SHP77 (cell line): ENCODE measurements at regions not wholly inside any gene's neighbourhood (a gene's known extent, or its start where the extent isn't known, plus 50 kb on each side); places are given as distances from the start of the nearest gene placed in this dataset.

Source experiments
- DNase-seq, 2 experiments: peaks; one replicate each; lab custom pipeline; 2025; lab: John Stamatoyannopoulos, UW

GRCh38 chr17:5785867-5786509 is 201.7 kb upstream of the NLRP1 start:
- DNase-seq = no peak

GRCh38 chr17:5786510-5786875 is 202.2 kb upstream of the NLRP1 start:
- DNase-seq = no peak

DNA sequence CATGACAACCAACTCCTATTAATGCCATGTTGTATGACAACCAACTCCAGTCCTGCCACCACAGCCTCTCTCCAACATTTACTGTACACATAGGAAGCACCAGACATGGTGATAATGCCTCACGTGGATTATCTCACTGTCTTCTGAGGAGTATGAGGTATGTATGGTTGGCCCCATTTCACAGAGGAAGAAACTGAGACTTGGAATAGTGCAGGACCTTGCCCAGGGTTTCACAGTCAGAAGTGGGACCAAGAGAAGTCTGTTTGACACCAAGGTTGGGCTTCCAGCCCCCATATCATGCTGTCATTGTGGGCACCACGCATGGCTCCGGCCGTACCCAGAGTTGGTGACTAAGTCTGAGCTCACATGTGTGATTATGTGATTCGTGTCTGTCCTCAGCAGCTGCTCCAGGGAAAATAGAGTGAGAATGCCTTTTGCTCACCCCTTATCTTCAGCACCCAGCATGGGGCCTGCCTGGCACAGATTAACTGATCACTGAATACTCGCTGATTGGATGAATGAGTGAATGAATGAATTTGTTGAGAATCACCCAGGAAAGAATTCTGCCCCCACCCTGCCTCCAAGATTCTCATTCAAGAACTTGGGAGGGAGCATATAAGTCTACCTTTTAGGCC is 204.1 kb upstream of the NLRP1 start:
- DNase-seq = no peak

- DNase-seq = no peak
These were observed 205.2 kb upstream of the NLRP1 start for GRCh38 chr17:5789528-5789927.

- DNase-seq = no peak
These were observed 208.8 kb upstream of the NLRP1 start for GRCh38 chr17:5793157-5793556.

DNA sequence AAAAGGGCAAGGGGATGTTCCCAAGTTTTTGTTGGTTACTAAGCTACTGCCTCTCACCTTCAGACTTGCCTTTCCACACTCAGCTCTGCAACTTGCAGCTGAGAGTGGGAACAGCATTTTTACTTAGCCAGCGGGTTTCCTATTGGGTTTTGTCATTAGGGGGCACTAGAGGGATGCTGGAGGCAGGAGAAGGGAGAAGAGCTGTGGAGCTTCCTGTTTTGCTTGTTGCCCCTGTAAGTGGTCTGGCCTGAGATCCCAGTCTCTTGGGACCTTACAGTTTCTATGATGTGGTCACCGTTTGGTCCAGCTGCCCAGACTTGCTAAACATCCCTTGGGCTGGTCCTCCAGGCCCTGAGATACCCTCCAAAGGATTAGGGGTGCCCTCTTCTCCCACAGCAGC is 209.6 kb upstream of the NLRP1 start:
- peak in 1 of 2 experiments; percentile 4 for DNase-seq

DNA sequence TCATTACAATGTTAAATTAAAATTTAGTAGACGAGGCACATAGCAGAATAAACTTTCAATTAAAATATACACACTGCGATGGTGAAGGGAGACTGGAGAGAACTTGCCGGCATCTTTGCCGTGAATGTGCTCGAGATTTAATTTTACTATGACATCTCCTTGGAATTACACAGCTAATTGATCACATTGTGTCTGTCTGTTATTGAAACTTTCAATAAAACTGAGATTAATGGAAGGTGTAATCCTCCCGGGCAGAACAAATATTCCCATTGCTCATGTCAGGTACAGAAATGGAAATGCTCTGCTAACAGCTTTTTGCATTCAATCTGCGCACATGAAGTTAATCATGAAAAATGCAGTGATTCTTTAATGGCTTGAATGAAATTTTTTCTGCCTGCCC is 210.1 kb upstream of the NLRP1 start:
- DNase-seq = no peak

- DNase-seq = no peak
These were observed 210.7 kb upstream of the NLRP1 start for GRCh38 chr17:5794881-5795506.

DNA sequence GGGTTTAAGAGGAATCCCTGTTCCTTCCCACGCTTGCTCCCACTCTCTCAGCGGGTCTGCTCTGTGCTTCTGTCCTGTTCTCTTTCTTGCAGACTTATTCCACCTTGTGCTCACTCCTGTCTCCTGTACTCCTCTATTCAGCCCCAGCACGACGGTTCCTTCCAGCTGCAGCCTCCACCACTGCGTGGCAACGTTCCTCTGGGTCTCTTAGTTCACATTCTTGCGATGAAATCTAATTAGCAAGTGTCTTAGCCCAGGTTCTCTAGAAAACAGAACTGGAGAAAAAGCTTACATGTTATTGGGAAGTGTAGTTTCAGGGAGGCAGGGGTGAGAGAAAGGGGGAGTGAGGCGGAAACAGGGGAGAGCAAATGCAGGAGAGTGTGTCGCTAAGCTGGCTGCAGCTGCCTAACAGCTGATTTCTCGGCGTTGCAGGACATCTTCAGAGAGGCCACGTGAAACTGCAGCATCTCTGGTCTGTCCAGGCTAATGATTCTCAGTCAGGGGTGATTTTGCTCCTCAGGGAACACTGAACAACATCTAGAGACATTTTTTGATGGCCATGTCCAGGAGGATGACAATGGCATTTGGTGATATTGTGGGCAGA is 213.2 kb upstream of the NLRP1 start:
- no peak for DNase-seq

GRCh38 chr17:5798094-5798493 is 213.8 kb upstream of the NLRP1 start:
- DNase-seq = no peak

DNA sequence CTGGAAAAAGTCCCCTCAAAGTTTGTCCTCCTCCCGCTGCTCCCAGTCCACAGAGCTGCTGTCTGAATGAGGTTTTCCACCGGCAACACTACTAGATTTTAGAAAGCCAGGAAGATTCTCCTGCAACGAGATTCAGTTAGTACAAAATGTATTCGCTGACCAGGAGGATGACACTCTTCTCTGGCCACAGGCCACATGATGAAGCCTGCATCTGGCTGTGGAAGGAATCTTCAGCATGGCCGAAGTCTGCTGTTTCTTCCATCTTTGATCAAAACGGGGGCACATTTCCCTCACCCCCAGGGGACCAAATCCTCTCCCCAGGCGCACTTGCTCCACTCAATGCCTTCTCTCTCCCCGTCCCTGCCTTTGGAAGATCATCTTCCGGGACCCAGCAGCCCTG is 215.8 kb upstream of the NLRP1 start:
- DNase-seq = no peak

GRCh38 chr17:5800646-5801045 is 216.3 kb upstream of the NLRP1 start:
- no peak for DNase-seq

DNA sequence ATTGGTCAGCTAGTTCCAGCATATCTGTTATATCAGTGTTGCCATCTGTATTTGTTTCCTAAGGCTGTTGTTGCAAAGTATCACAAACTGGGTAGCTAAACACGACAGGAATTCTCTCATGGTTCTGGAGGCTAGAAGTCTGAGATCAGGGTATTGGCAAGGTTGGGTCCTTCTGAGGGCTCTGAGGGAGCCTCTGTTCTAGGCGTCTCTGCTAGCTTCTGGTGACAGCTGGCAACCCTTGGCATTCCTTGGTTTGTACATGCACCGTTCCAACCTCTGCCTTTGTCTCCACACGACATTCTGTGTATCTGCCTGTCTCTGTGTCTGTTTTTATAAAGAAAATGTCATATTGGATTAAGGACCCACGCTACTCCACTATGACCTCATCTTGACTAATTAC is 219.9 kb upstream of the NLRP1 start:
- DNase-seq = no peak

- DNase-seq = no peak
These were observed 224.7 kb upstream of the NLRP1 start for GRCh38 chr17:5809056-5809455.

DNA sequence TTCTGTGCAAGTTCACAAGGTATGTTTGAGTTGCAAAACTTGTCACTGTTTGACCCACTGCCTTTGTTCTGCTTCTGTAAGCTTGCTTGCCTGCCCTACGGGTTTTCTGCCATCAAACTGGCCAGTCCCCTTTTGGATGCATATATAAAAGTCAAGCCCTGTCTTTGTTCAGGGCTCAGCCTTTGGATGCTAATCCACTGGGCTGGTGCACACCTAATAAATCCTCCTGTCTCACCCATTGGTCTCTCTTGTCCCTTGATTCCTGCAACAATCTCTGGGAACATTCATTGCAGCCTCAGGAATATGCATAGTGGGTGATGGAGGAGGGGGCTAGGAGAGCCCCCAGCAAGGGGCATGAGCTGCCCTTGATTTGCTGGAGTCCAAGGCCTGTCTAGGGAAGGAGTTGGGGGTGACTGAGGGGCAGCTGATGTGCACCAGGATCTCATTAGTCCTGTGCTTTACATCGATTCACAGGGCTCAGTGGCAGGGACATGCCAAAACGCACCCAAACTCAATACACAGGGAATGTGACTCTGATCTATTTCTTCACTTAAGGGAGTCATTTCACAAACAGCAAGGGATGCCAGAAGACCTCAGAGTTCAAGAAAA is 225.4 kb upstream of the NLRP1 start:
- no peak for DNase-seq

- no peak for DNase-seq
These were observed 228.3 kb upstream of the NLRP1 start for GRCh38 chr17:5812590-5812989.

- DNase-seq = no peak
These were observed 229.0 kb upstream of the NLRP1 start for GRCh38 chr17:5813357-5813756.

- no peak for DNase-seq
These were observed 231.1 kb upstream of the NLRP1 start for GRCh38 chr17:5815396-5815795.

DNA sequence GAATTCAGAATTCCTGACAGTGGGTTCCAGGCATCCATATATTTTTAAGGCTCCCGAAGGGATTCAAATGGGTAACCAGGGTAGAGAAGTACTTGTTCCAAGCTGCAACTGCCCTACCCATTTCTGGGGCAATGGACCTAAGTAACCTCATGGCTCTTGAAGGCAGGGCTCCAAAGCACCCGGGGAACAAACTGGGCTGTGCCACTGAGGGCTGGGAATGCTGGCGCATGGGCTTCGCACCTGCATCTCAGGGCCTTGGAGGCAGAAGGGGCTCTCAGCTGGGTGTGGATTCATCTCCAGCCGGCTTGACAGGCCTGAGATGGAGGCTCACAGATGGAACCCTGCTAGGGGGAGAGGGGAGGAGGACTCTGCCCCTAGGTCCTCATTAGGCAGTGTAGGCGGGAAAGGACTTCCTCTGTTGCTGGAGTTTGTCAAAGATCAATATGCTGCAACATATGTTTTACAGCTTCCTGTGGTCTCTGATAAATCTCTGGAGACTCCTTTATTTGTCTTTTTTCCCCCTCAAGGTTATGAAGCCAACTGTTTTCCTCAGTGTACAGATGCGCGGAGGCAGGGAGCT is 232.3 kb upstream of the NLRP1 start:
- no peak for DNase-seq

DNA sequence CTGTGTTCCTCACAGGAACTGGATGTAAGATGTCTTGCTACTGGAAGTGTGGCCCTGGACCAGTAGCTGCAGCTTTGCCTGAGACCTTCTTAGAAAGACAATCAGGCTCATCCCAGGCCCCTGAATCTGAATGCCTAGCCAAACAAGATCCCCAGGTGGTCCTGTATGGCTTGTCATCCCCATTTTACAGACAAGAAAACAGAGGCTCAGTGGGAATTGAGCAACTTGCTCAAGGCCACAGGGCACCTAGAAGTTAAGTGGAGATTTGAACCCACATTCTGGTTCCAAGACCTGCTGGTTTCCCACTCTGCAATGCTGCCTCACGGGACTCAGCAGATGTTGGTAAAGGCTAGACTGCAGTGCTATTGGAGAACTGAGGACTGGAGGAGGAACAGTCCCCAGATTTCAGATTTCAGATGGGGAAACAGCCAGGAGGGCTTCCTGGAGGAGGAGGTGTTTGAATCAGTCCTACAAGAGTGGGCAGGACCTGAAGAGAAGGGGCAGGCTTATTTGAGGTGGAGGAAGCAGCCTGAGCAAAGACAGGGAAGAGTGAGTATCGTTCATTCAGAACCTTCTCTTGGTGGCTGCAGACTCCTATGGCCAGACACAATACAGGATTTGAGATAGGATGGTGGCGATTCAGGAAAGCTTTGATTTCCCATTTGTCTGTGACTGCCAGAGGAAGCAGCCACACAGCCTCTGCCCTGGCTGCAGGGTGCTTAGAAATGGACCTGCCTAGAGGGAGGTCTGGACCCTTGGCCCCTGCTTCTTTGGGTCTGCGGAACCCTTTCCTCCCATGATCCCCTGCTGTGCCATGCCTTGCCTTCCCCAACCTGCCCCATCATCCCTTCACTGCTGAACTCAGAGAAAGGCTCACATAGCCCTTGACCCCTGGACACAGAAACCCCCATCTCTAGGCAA is 233.4 kb upstream of the NLRP1 start:
- no peak for DNase-seq

GRCh38 chr17:5819396-5819795 is 235.1 kb upstream of the NLRP1 start:
- DNase-seq = no peak
